Cerebellar cortex (tissue), 1 donor: ENCODE measurements at regions not wholly inside any gene's neighbourhood (a gene's known extent, or its start where the extent isn't known, plus 50 kb on each side); places are given as distances from the start of the nearest gene placed in this dataset.
A peak's percentile ranks its signal among the peaks of the same experiment; 100 is the strongest.
"Not testable (repeated sequence)": the region's sequence is repeated elsewhere in the genome, so short reads cannot be mapped to it uniquely, and the experiment has no call there.

Experiments used
- DNase-seq: peaks from one replicate; pipeline ENCODE4 v3.0.0-alpha.2; 2015; ENCODE audit warnings: low spot score

DNA sequence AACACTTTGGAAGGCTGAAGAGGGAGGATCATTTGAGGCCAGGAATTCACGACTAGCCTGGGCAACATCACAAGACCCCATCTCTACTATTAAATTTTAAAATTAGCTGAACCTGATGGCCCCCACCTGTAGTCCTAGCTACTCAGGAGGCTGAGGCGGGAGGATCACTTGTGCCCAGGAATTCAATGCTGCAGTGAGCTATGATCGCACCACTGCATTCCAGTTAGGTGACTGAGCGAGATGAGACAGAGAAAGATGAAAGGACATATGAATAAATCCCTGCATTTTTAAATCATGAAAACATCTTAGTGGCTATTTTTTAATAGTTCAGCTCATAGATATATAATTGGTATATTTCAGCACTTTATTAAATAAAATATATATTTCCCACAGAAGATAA, 93.8 kb downstream of the GPR63 start:
- DNase-seq: no peak

DNA sequence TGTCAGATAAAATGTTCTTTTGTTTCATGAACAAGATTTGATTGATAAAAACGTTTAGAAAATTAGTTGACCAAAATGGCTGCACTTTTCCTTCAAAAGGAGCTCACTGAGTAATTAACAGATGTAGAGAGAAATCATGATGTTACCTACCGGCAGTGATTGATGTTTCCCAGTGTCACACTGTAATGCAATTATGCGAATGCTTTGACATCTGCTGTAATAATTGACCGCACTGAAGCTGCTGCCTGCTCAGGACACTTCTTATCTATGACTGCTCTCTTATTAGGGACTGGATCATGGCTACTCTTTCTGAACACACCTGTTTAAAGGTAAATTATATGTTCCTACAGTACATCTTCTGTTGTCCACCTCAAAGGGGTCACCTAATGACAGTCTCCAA, 94.6 kb downstream of the GPR63 start:
- DNase-seq: no peak

DNA sequence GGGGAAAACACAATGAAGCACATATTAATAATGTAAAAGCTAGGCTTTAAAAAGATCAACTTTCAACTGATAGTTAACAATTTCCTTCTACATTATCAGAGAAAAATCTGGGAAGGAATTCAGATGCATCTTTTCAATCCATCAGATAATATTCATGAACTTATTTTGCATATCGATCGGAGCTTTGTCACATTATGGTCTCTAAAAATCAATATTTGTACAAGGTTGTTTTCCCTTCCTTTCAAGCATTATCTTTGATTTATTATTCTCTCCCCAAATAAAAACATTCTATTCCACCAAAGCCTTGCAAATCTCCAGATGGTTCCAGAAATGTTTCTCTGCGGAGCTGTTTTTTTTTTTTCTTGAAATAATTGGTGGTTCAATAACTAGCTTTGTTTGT, 101.9 kb downstream of the GPR63 start:
- DNase-seq: no peak

DNA sequence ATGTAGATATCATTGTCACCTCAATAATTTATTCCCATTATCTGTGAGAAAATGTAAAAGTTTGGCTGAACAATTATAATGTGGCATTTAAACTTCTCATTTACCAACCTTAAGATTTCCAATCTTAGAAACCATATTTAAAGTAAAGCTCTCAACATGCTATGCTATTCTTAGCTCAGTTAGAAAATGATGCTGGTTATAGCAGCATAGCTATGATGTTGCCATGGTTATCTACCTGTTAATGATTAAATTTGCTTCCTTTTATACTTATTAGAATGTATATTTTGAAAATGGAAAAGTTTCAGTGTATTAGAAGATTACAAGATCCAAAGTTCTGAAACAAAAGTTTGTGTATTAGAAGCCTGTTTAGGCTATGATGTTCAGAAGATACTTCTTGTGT, 110.1 kb downstream of the GPR63 start:
- no peak for DNase-seq

DNA sequence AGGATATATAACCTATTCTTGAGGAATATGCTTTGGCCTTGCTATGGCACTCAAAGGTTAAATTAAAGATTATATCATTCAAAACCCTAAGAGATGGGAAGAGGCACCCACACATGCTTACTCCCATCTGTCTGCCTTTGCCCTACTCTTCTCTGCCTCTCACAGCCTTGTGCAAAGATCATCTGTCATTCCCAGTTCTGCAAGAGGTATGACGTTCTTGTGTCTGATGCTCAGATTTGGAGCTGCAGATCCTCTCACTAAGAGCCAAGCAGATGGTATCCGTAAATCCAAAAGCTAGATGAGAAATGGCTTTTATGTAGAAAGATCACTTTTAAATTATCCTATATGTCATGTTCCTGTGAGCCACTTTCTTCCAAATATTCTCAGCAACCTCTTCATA, 112.0 kb downstream of the GPR63 start:
- DNase-seq: no peak

DNA sequence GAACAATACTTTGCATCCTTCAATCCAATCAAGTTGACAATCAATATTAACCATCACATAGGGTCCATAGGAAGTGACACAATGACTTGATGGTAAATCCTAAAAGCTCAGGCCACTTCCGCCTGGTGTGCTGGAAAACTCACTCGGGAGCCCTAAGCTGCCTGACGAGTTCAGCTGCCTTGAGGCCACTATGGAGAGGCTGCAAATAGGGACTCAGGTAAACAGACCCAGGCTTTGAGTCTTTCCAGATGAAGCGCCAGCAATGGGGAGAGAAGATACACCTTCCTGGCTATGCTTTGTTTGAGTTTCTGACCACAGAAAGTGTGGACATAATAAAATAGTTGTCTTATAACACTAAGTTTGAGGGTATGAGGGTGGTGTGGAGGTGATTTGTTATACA, 112.6 kb downstream of the GPR63 start:
- DNase-seq: no peak

DNA sequence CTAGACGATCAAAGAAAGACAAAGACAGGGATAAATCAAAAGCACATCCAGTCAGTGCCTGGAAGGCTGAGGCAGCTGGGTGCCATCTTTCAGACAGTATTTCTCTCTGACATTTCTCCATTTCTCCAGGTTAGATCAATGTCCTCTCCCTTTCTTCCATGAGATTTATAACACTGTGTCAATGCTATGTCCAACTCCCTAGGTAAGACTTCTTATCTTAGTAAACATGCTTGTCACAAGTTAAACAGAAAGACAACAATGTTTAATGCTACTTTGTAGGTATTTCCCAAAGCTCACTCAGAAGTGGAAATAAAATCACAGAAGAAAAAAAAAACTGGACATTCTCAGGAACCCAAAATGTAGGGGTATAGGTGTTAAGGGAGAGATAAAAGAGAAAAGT, 113.9 kb downstream of the GPR63 start:
- no peak for DNase-seq

DNA sequence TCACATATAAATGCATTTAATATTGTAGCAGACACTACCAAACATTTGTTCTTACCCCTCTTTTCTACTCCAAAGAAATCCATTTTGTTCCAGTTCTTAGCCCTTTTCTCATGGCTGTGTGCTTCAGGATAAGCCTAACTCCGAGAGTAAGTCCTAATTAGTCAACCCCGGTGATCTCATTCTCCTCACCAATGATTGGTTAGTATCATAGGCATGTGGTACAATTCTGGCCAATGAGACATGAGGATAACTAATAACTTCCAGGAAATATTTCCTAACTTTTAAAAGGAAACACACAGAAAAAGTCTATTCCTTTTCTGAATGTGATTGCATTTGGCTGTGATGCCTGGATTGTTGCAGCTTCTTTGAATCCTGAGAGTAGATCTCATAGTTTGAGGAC, 116.0 kb downstream of the GPR63 start:
- DNase-seq: no peak

DNA sequence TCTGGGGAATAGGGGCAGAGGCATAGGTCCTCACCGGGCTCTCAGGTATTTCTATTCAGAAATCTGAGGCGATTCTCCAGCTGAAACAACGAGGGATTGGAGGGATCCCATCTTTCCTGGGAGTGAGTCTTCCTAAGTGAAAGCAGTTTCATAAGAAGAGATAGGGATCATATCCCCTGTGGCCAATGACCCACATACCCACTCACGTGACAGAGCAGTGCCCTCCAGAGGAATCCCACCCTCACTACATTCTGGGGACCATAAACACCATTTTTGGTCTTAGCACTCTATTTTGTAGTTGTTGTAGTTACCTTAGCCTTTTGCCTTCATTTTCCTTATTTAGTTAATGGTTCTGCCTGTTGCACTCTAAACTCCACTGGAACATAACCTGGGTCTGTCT, 121.1 kb downstream of the GPR63 start:
- DNase-seq: no peak

DNA sequence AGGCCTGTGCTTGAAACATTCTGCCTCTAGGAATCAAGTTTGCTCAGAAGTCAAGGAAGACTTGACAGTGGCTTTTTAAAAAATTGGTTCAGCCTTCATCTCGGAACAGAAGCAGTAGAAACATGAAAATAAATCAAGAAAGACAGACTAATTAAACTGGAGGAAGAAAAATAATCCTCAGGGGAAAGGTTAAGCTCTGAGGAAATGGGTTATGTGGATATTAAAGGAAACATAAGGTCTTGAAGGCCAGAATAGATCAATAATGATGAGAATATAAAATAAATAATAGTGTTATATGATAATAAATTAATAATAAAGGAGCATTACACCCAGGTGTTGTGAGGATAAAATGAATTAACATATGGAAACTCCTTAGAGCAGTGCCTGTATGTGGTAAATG, 121.7 kb downstream of the GPR63 start:
- DNase-seq: no peak

DNA sequence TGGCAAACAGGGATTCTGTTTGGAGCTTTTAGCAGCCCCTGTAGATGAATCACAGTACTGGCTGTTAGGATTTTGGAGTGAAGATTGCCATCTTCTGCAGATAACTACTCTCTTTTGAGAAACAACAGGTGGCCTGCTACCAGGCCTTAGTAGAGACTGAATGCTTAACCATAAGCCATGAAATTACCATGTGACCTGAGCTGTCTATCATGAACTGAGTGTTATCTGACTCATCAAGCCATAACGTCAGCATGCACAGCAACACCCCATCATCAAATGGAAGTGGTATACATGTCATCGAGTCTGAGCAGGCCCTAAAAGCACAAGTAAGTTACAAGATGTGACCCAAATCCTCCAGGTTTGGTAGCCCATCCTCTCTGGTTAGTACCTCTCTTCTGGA, 132.6 kb downstream of the GPR63 start:
- no peak for DNase-seq

DNA sequence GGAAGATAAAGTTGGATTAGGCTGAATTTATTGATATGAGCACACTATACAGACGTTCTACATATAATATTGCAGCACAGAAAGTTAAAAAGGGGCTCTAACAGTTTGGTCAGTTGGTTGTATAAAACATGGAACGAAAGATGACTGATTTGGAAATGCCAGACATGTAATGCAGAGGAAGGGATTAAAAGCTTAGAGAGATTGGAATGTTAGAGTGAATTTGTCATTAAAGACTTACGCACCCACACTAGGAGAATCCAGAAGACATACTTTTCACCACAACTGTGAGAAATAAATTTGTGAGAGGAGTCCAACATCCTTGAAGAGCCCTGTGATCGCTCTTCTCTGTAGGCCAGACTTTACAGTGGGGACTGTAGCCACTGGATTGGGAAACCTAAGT, 134.7 kb downstream of the GPR63 start:
- DNase-seq: no peak

DNA sequence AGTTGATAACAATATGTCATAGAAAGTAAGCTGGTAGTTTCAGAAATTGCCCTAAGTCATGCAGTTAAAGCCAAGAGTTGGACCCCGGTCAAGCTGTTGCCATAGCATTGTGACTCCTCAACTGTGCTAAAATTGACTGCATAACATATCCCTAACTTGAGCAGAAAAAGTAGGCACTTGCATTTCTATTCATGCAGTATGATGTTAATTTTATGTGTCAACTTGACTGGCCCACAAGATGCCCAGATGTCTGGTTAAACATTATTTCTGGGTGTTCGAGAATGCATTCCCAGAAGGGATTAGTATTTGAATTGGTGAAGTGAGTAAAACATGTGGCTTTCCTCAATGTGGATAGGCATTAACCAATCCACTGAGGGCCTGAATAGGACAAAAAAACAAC, 136.4 kb downstream of the GPR63 start:
- no peak for DNase-seq

DNA sequence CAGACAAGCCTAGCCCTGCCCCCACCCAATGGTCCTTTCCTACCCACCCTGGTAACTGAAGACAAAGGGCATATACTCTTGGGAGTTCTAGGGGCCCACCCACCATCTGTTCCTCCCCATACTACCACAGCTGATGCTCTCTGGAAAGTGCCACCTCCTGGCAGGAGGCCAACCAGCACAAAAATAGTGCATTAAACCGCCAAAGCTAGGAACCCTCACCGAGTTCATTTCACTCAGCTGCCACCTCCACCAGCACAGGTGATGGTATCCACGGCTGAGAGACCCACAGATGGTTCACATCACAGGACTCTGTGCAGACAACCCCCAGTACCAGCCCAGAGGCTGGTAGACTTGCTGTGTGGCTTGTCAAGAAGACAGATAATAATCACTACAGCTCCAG, 131.5 kb downstream of the FHL5 start:
- DNase-seq: not testable (repeated sequence)

DNA sequence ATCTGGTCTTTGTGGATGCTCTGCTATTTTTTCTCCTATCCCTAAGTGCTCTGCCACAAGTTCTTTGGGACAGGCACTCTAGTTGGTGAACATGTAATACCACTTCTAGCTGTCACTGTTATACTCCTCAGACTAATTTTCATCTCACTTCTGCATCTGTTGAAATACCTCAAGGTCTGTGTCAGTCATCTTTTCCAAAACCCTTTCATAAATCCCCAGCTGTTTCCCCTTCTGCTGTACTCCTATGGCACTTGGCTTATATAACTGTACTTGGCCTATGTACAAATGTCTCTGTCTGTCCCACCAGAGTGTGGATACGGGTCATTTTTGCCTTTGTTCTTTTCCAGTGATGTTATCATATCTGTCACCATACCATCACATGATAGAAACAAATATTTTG, 124.2 kb downstream of the FHL5 start:
- DNase-seq: no peak

DNA sequence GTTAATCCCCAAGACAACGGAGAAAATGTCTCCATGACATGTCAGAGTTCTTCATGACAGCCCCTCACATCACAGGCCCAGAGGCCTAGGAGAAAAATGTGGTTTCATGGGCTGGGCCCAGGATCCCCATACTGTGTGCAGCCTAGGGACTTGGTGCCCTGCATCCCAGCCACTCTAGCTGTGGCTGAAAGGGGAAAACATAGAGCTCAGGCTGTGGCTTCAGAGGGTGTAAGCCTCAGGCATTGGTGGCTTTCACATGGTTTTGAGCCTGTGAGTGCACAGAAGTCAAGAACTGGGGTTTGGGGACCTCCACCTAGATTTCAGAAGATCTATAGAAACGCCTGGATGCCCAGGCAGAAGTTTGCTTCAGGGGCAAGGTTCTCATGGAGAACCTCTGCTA, 122.8 kb downstream of the FHL5 start:
- no peak for DNase-seq

DNA sequence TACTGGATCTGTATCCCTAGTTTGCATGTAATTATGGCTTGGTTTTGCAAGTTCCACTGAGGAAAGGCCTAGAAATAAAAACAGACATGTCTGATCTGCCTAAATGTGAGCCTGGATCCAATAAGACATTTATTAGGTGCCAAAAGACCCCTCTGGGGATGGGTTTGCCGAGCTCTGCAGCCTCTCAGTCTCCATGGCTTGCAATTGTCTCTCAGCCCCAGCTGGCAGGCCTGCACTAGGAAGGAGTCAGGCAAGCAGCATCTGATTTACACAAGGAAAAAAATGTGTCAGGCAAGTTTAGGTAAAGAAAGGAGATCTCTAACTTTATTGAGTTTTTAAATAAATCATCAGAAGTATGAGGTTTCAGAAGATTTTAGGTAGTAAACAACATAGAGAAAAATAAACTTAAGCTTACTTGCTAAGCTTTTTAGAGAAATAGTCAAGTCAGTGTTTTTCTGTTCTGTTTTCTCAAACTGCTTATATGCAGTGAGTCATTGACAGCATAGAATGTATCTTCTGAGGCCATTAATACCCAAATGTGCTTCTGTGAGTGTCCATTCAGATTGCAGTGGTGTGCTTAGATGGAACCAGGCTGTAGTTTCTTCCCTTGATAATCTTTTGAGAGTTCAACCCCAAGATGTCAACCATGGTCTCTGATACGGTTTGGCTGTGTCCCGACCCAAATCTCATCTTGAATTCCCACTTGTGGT, 121.0 kb downstream of the FHL5 start:
- DNase-seq: no peak

DNA sequence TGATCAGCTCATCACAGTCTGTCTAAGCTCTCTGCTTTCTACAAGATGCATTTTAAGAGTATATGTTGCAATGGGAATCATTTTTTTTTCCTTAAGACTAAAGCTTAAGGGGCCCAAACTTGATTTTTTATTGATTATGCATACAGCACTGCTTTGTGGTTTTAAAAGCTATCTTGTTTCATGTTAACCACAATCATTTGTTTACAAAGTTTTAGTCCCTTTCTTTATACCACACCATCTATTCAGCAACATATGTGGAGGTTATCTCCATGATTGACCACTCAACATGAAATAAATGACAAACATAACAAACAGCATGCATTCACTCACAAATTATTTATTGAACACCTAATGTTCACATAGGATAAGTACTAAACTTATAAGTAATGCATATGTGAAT, 119.1 kb downstream of the FHL5 start:
- DNase-seq: no peak

DNA sequence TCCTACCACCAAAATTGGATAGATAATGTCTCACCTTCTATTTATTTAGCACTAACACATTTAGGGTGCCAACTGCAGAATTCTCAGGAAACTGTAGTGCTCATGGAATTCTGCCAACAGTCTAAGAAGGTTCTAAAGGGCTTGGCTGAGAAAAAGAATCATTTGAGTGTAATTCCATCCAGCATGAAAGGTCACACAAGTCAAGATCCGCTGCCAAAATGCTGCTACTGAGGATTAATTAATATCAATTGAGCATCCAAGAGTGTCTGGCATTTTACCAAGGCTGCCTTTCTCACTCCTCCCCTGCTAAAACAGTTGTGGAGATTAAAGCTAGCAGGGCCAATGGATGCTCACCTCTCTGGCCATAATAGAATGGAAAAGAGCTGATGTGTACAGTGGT, 112.7 kb downstream of the FHL5 start:
- peak; percentile 7 for DNase-seq
